OCI-LY1 (cell line): ENCODE measurements at regions not wholly inside any gene's neighbourhood (a gene's known extent, or its start where the extent isn't known, plus 50 kb on each side); places are given as distances from the start of the nearest gene placed in this dataset.

ENCODE experiments used
- EZH2 ChIP-seq: fragments of 200-600 bp; sonication (generic), shearing (Covaris generic); IDR thresholded peaks from 2 replicates; pipeline ENCODE4 v1.8.0; 2017; ENCODE audit warnings: borderline replicate concordance, mixed run types, mild to moderate bottlenecking, antibody characterized with exemption, low read length, moderate library complexity, mixed read lengths
- TF ChIP-seq, protein P1 (sequence below): fragments of 200-600 bp; sonication (generic), shearing (Covaris generic); IDR thresholded peaks from 2 replicates; pipeline ENCODE4 v1.5.1; 2017; ENCODE audit warnings: mild to moderate bottlenecking, antibody characterized with exemption, low read length, moderate library complexity, mixed read lengths

DNA sequence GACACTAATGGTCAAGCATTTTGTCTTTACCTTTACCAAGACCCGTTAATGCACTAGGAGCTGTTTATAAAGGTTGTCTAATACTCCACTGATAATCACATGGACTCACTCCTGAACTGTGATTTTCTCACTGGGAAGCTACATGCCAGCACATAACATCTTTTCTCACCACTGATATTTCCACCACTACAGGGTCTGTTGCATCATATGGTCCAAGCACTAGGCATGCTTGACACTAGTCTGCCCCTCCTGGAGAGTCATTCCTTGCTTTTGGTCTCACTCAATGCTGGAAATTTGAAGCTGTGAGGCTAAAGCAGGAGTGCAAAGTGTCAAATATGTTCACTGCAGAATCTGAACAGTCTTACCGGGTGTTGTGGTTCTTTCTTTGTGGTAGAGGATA is 1576.8 kb downstream of the CDH8 start:
- TF ChIP-seq, protein P1, sequence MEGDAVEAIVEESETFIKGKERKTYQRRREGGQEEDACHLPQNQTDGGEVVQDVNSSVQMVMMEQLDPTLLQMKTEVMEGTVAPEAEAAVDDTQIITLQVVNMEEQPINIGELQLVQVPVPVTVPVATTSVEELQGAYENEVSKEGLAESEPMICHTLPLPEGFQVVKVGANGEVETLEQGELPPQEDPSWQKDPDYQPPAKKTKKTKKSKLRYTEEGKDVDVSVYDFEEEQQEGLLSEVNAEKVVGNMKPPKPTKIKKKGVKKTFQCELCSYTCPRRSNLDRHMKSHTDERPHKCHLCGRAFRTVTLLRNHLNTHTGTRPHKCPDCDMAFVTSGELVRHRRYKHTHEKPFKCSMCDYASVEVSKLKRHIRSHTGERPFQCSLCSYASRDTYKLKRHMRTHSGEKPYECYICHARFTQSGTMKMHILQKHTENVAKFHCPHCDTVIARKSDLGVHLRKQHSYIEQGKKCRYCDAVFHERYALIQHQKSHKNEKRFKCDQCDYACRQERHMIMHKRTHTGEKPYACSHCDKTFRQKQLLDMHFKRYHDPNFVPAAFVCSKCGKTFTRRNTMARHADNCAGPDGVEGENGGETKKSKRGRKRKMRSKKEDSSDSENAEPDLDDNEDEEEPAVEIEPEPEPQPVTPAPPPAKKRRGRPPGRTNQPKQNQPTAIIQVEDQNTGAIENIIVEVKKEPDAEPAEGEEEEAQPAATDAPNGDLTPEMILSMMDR = no peak
- TF ChIP-seq EZH2 = no peak
